GM12878 (cell line): ENCODE measurements at regions not wholly inside any gene's neighbourhood (a gene's known extent, or its start where the extent isn't known, plus 50 kb on each side); places are given as distances from the start of the nearest gene placed in this dataset.

Experiments
- BRCA1 ChIP-seq: IDR thresholded peaks from 2 replicates; pipeline ENCODE4 v1.6.1; 2011; ENCODE audit warnings: low read depth, low read length, improper control_type of control experiment
- E2F4 ChIP-seq: IDR thresholded peaks from 2 replicates; pipeline ENCODE4 v1.6.1; 2012; ENCODE audit warnings: low read depth, low read length, improper control_type of control experiment
- EP300 ChIP-seq, 2 experiments: fragments of 150-350 bp in 1 of 2; IDR thresholded peaks; 2 replicates each; pipeline ENCODE4 v1.6.1; 2011 to 2012; ENCODE audit warnings: low read depth in 2 of 2, low read length in 2 of 2, borderline replicate concordance in 1 of 2, improper control_type of control experiment in 1 of 2, inconsistent platforms in 1 of 2; ENCODE audit not compliant: control insufficient read depth in 1 of 2
- GABPA ChIP-seq: IDR thresholded peaks from 2 replicates; pipeline ENCODE4 v1.6.1; 2014; ENCODE audit warnings: antibody characterized with exemption, low read depth, mild to moderate bottlenecking, inconsistent platforms
- MAX ChIP-seq: IDR thresholded peaks from 2 replicates; pipeline ENCODE4 v1.6.1; 2012; ENCODE audit warnings: low read depth, low read length, improper control_type of control experiment
- NFYA ChIP-seq: IDR thresholded peaks from 2 replicates; pipeline ENCODE4 v1.6.1; 2011; ENCODE audit warnings: low read depth, mild to moderate bottlenecking, low read length, improper control_type of control experiment, borderline replicate concordance
- NR2C2 ChIP-seq: IDR thresholded peaks from 2 replicates; pipeline ENCODE4 v1.6.1; 2011; ENCODE audit warnings: borderline replicate concordance, low read depth; ENCODE audit not compliant: control insufficient read depth, insufficient read length
- SMARCA5 ChIP-seq: fragments of 450-650 bp; IDR thresholded peaks from 2 replicates; pipeline ENCODE4 v1.6.1; 2017; ENCODE audit warnings: mild to moderate bottlenecking
- SRF ChIP-seq, 2 experiments: IDR thresholded peaks; 2 replicates each; pipeline ENCODE4 v1.6.1; 2011; ENCODE audit warnings: low read depth in 2 of 2, low read length in 2 of 2, mild to moderate bottlenecking in 1 of 2, moderate library complexity in 1 of 2
- ZNF687 ChIP-seq: fragments of 450-650 bp; IDR thresholded peaks from 2 replicates; pipeline ENCODE4 v1.6.1; 2017; ENCODE audit warnings: mild to moderate bottlenecking, moderate library complexity
- TF ChIP-seq, protein P1 (sequence below): IDR thresholded peaks from 2 replicates; pipeline ENCODE4 v1.6.1; 2011; ENCODE audit warnings: borderline replicate concordance, low read depth, mild to moderate bottlenecking, moderate library complexity, low read length; ENCODE audit not compliant: insufficient read depth, poor library complexity, severe bottlenecking

- TF ChIP-seq GABPA: no peak
- TF ChIP-seq SRF (IDR thresholded peaks at IDR 0.05; ENCODE audit: low read depth in 2 of 2, low read length in 2 of 2): no peak
- no peak for TF ChIP-seq NFYA
- no peak for TF ChIP-seq E2F4
- TF ChIP-seq BRCA1: no peak
- TF ChIP-seq SMARCA5: no peak
- no peak for TF ChIP-seq MAX
- TF ChIP-seq, protein P1, sequence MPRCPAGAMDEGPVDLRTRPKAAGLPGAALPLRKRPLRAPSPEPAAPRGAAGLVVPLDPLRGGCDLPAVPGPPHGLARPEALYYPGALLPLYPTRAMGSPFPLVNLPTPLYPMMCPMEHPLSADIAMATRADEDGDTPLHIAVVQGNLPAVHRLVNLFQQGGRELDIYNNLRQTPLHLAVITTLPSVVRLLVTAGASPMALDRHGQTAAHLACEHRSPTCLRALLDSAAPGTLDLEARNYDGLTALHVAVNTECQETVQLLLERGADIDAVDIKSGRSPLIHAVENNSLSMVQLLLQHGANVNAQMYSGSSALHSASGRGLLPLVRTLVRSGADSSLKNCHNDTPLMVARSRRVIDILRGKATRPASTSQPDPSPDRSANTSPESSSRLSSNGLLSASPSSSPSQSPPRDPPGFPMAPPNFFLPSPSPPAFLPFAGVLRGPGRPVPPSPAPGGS: no peak
- TF ChIP-seq NR2C2: no peak
- TF ChIP-seq EP300 (IDR thresholded peaks at IDR 0.05; ENCODE audit: borderline replicate concordance in 1 of 2, control insufficient read depth in 1 of 2, low read depth in 2 of 2, low read length in 2 of 2): no peak
- TF ChIP-seq ZNF687: no peak
Observed at GRCh38 chr2:116874021-116874420, 940.5 kb upstream of the DDX18 start.
